ENCODE measurements at regions not wholly inside any gene's neighbourhood (a gene's known extent, or its start where the extent isn't known, plus 50 kb on each side); places are given as distances from the start of the nearest gene placed in this dataset.

- Histone ChIP-seq H3K27ac (ENCODE audit: poor library complexity, severe bottlenecking) (no peak overlapping the region), H3K9me3 (ENCODE audit: severe bottlenecking) (no peaks in the 10 kb centered on the region), H3K4me1 (ENCODE audit: insufficient read depth, poor library complexity, severe bottlenecking) (no peaks in the 10 kb centered on the region), H3K36me3 (ENCODE audit: low read depth) (no peaks in the 10 kb centered on the region), H3K4me3 (ENCODE audit: severe bottlenecking) (no peak overlapping the region), H3K27me3 (ENCODE audit: insufficient read depth, poor library complexity, severe bottlenecking) (no peaks in the 10 kb centered on the region)
- DNase-seq (ENCODE audit: low spot score) (no peak), ATAC-seq (ENCODE audit: low read depth) (no peak)
- TF ChIP-seq CTCF (IDR thresholded peaks at IDR 0.05; ENCODE audit: poor library complexity, severe bottlenecking) = no peak
These were observed 211.4 kb upstream of the PARD3B start for GRCh38 chr2:204333861-204334260.

GRCh38 chr2:204335451-204336058, 209.7 kb upstream of the PARD3B start:
- H3K27ac ChIP-seq (ENCODE audit: poor library complexity, severe bottlenecking) = no peak overlapping the region

GRCh38 chr2:204336153-204336744, 209.0 kb upstream of the PARD3B start:
- no peak for TF ChIP-seq CTCF (IDR thresholded peaks at IDR 0.05; ENCODE audit: poor library complexity, severe bottlenecking)

More at GRCh38 chr2:204335451-204336058, 209.7 kb upstream of the PARD3B start:
- peaks cover 9% of the 10 kb centered on the region for H3K4me1 ChIP-seq (ENCODE audit: insufficient read depth, poor library complexity, severe bottlenecking)
- H3K27me3 ChIP-seq (ENCODE audit: insufficient read depth, poor library complexity, severe bottlenecking) = no peaks in the 10 kb centered on the region
- DNase-seq (ENCODE audit: low spot score) (no peak), ATAC-seq (ENCODE audit: low read depth) (no peak)
- no peak for TF ChIP-seq CTCF (IDR thresholded peaks at IDR 0.05; ENCODE audit: poor library complexity, severe bottlenecking)
- no peak overlapping the region for H3K4me3 ChIP-seq (ENCODE audit: severe bottlenecking)
- H3K36me3 ChIP-seq (ENCODE audit: low read depth) = no peaks in the 10 kb centered on the region
- H3K9me3 ChIP-seq (ENCODE audit: severe bottlenecking) = no peaks in the 10 kb centered on the region

GRCh38 chr2:204337638-204338037, 207.6 kb upstream of the PARD3B start:
- no peak for ATAC-seq (ENCODE audit: low read depth)

More at GRCh38 chr2:204336153-204336744, 209.0 kb upstream of the PARD3B start:
- Histone ChIP-seq H3K4me3 (ENCODE audit: severe bottlenecking) (no peak overlapping the region), H3K4me1 (ENCODE audit: insufficient read depth, poor library complexity, severe bottlenecking) (peaks cover 9% of the 10 kb centered on the region), H3K27ac (ENCODE audit: poor library complexity, severe bottlenecking) (no peak overlapping the region), H3K27me3 (ENCODE audit: insufficient read depth, poor library complexity, severe bottlenecking) (no peaks in the 10 kb centered on the region), H3K9me3 (ENCODE audit: severe bottlenecking) (no peaks in the 10 kb centered on the region), H3K36me3 (ENCODE audit: low read depth) (no peaks in the 10 kb centered on the region)
- no peak for DNase-seq (ENCODE audit: low spot score)
- no peak for ATAC-seq (ENCODE audit: low read depth)

More at GRCh38 chr2:204337638-204338037, 207.6 kb upstream of the PARD3B start:
- no peaks in the 10 kb centered on the region for H3K36me3 ChIP-seq (ENCODE audit: low read depth)
- DNase-seq (ENCODE audit: low spot score) = no peak
- no peaks in the 10 kb centered on the region for H3K27me3 ChIP-seq (ENCODE audit: insufficient read depth, poor library complexity, severe bottlenecking)
- H3K9me3 ChIP-seq (ENCODE audit: severe bottlenecking) = no peaks in the 10 kb centered on the region
- H3K27ac ChIP-seq (ENCODE audit: poor library complexity, severe bottlenecking) = no peak overlapping the region
- no peak for TF ChIP-seq CTCF (IDR thresholded peaks at IDR 0.05; ENCODE audit: poor library complexity, severe bottlenecking)
- H3K4me1 ChIP-seq (ENCODE audit: insufficient read depth, poor library complexity, severe bottlenecking) = peaks cover 9% of the 10 kb centered on the region
- no peak overlapping the region for H3K4me3 ChIP-seq (ENCODE audit: severe bottlenecking)

Data from RWPE2 (cell line).